ENCODE measurements at regions not wholly inside any gene's neighbourhood (a gene's known extent, or its start where the extent isn't known, plus 50 kb on each side); places are given as distances from the start of the nearest gene placed in this dataset.

DNA sequence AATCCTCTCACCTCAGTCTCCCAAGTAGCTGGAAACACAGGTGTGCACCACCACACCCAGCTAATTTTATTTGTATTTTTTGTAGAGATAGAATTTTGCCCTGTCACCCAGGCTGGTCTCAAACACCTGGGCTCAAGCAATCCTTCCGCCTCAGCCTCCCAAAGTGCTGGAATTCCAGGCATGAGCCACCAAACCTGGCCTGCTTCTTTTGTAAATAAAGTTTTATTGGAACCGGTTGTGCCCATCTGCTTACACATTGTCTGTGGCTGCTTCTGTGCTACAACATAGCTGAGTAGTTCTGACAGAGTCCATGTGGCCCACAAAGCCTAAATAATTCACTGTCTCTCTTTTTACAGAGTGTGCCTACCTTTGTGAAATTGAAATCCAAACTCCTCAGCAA is 109.7 kb upstream of the NRSN1 start:
- TF ChIP-seq, protein P1, sequence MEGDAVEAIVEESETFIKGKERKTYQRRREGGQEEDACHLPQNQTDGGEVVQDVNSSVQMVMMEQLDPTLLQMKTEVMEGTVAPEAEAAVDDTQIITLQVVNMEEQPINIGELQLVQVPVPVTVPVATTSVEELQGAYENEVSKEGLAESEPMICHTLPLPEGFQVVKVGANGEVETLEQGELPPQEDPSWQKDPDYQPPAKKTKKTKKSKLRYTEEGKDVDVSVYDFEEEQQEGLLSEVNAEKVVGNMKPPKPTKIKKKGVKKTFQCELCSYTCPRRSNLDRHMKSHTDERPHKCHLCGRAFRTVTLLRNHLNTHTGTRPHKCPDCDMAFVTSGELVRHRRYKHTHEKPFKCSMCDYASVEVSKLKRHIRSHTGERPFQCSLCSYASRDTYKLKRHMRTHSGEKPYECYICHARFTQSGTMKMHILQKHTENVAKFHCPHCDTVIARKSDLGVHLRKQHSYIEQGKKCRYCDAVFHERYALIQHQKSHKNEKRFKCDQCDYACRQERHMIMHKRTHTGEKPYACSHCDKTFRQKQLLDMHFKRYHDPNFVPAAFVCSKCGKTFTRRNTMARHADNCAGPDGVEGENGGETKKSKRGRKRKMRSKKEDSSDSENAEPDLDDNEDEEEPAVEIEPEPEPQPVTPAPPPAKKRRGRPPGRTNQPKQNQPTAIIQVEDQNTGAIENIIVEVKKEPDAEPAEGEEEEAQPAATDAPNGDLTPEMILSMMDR (IDR thresholded peaks at IDR 0.05): no peak
- TF ChIP-seq NR3C1 (CRISPR knock-in tag; conservative IDR thresholded peaks at IDR 0.05; ENCODE audit: low read depth) (no peak), FOXJ3 (CRISPR knock-in tag; IDR thresholded peaks at IDR 0.05; ENCODE audit: borderline replicate concordance) (no peak), IRF2 (CRISPR knock-in tag; IDR thresholded peaks at IDR 0.05; ENCODE audit: borderline replicate concordance, low read depth) (no peak), NFE2L1 (CRISPR knock-in tag; IDR thresholded peaks at IDR 0.05) (no peak), SP1 (CRISPR knock-in tag; conservative IDR thresholded peaks at IDR 0.05) (no peak)
- TF ChIP-seq, protein P2, sequence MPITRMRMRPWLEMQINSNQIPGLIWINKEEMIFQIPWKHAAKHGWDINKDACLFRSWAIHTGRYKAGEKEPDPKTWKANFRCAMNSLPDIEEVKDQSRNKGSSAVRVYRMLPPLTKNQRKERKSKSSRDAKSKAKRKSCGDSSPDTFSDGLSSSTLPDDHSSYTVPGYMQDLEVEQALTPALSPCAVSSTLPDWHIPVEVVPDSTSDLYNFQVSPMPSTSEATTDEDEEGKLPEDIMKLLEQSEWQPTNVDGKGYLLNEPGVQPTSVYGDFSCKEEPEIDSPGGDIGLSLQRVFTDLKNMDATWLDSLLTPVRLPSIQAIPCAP (CRISPR knock-in tag; IDR thresholded peaks at IDR 0.05): no peak
- TF ChIP-seq, protein P3, sequence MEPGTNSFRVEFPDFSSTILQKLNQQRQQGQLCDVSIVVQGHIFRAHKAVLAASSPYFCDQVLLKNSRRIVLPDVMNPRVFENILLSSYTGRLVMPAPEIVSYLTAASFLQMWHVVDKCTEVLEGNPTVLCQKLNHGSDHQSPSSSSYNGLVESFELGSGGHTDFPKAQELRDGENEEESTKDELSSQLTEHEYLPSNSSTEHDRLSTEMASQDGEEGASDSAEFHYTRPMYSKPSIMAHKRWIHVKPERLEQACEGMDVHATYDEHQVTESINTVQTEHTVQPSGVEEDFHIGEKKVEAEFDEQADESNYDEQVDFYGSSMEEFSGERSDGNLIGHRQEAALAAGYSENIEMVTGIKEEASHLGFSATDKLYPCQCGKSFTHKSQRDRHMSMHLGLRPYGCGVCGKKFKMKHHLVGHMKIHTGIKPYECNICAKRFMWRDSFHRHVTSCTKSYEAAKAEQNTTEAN (CRISPR knock-in tag; IDR thresholded peaks at IDR 0.05): no peak
- TF ChIP-seq, protein P4, sequence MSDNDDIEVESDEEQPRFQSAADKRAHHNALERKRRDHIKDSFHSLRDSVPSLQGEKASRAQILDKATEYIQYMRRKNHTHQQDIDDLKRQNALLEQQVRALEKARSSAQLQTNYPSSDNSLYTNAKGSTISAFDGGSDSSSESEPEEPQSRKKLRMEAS (CRISPR knock-in tag; IDR thresholded peaks at IDR 0.05): no peak
